HepG2 (cell line): ENCODE measurements at regions not wholly inside any gene's neighbourhood (a gene's known extent, or its start where the extent isn't known, plus 50 kb on each side); places are given as distances from the start of the nearest gene placed in this dataset.

Experiments
- CTCF ChIP-seq: sonication (generic); formaldehyde crosslinking; IDR thresholded peaks from 2 replicates; pipeline ENCODE4 v1.5.0; 2020; ENCODE audit warnings: mild to moderate bottlenecking, missing genetic modification reagents, moderate library complexity
- EP300 ChIP-seq, 3 experiments: sonication (generic) in 1 of 3; formaldehyde crosslinking in 1 of 3; IDR thresholded peaks; 2 replicates each; pipeline versions ENCODE4 v1.5.1 to v1.6.1; 2011 to 2020; ENCODE audit warnings: low read depth in 2 of 3, low read length in 2 of 3, borderline replicate concordance in 1 of 3, improper control_type of control experiment in 1 of 3, mild to moderate bottlenecking in 1 of 3, missing genetic modification reagents in 1 of 3, moderate library complexity in 1 of 3
- FOXK2 ChIP-seq: fragments of 450-650 bp; IDR thresholded peaks from 2 replicates; pipeline ENCODE4 v1.6.1; 2016
- HNRNPK ChIP-seq: fragments of 200-400 bp; formaldehyde crosslinking; IDR thresholded peaks from 2 replicates; pipeline ENCODE4 v1.6.1; 2018; ENCODE audit warnings: low read length, low read depth, moderate library complexity, mild to moderate bottlenecking; ENCODE audit not compliant: poor library complexity, severe bottlenecking
- POLR2A ChIP-seq, 2 experiments: IDR thresholded peaks; 2 replicates each; pipeline ENCODE4 v1.6.1; 2011; ENCODE audit warnings: low read depth in 2 of 2, low read length in 2 of 2, mild to moderate bottlenecking in 1 of 2, moderate library complexity in 1 of 2; ENCODE audit not compliant: insufficient read depth in 1 of 2
- REST ChIP-seq, 2 experiments: IDR thresholded peaks; 2 replicates each; pipeline ENCODE4 v1.6.1; 2011 to 2012; ENCODE audit warnings: low read length in 2 of 2, borderline replicate concordance in 1 of 2, low read depth in 1 of 2, mild to moderate bottlenecking in 1 of 2, moderate library complexity in 1 of 2
- SIN3A ChIP-seq: IDR thresholded peaks from 2 replicates; pipeline ENCODE4 v1.6.1; 2011; ENCODE audit warnings: low read depth, mild to moderate bottlenecking, control low read depth, low read length, borderline replicate concordance

GRCh38 chr6:1208876-1209275 is 103.0 kb upstream of the FOXQ1 start:
- TF ChIP-seq CTCF (CRISPR knock-in tag) (no peak), SIN3A (no peak), FOXK2 (no peak), REST (IDR thresholded peaks at IDR 0.05; ENCODE audit: borderline replicate concordance in 1 of 2, low read depth in 1 of 2, low read length in 2 of 2) (no peak), EP300 (IDR thresholded peaks at IDR 0.05; ENCODE audit: low read depth in 2 of 2, low read length in 2 of 2) (no peak), EP300 (CRISPR knock-in tag; IDR thresholded peaks at IDR 0.05; ENCODE audit: borderline replicate concordance) (no peak), HNRNPK (no peak), POLR2A (IDR thresholded peaks at IDR 0.05; ENCODE audit: insufficient read depth in 1 of 2, low read depth in 2 of 2, low read length in 2 of 2) (no peak)
